ENCODE measurements at regions not wholly inside any gene's neighbourhood (a gene's known extent, or its start where the extent isn't known, plus 50 kb on each side); places are given as distances from the start of the nearest gene placed in this dataset.
"Not testable (repeated sequence)": the region's sequence is repeated elsewhere in the genome, so short reads cannot be mapped to it uniquely, and the experiment has no call there.

- intact Hi-C loops (cut with DNase I, micrococcal nuclease) = no loop called here
These were observed 127.7 kb downstream of the S1PR1 start for GRCh38 chr1:101364370-101365120.

DNA sequence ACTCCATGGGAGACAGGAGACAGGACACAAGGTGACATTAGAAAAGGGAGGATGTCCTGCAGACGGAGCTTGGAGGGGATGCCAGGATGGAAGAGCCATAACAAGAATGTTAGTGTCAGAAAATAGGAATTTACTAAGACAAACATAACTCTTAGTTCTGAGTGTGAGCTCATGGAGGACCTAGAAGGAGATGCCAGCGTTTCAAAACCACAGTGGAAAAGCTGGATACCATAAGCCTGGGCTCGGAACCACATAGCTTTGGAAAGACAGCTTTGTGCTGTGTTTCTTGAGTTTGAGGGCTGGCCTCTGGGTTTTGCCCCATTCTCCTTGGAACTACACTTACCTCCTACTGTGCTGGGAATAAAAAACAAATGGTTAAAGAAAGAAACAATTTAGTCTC lies 128.4 kb downstream of the S1PR1 start:
- no peak for DNase-seq
- no peak for ATAC-seq
- intact Hi-C loops (cut with DNase I, micrococcal nuclease) = no loop called here

More at GRCh38 chr1:101364370-101365120, 127.7 kb downstream of the S1PR1 start:
- DNase-seq (no peak), ATAC-seq (no peak)

GRCh38 chr1:101365878-101366277 lies 129.1 kb downstream of the S1PR1 start:
- no peak for ATAC-seq
- intact Hi-C loops (cut with DNase I, micrococcal nuclease) = no loop called here
- DNase-seq = no peak

DNA sequence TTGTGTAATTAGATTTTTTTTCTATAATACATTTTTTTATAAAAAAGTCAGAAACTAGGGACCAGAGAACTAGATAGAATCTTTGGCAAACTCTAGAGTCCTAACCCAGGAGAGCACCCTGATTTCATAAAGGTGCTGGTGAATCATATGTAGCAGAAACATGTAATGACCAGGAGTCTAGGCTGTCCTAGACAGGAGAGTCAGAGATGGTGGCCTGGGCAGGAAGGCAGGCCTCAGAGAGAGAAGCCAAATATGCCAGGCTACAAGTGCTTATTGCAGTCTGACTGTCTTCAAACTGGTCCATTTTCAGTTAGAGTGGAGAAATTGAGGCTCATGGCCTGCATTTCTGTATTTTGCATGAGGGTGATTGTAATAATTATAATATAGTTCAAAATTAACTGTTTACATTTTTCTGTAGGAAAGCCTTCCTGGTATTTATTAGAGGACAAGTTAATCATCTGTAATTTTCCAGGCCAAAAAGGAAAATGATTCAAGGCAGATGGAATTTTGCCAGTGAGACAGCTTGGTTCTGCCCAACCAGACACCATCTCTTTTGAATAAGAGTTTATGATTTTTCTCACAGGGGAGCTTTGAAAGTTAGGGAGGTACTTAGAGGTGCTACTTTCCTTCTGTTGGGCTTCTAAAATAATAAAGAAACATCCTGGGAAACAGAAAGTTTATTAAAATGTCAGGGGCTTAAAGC lies 129.8 kb downstream of the S1PR1 start:
- ATAC-seq = no peak
- no peak for DNase-seq
- intact Hi-C loops (cut with DNase I, micrococcal nuclease) = no loop called here

- no peak for ATAC-seq
- intact Hi-C loops (cut with DNase I, micrococcal nuclease) = no loop called here
- DNase-seq = no peak
These were observed 130.8 kb downstream of the S1PR1 start for GRCh38 chr1:101367630-101368029.

GRCh38 chr1:101370488-101370887 lies 133.7 kb downstream of the S1PR1 start:
- DNase-seq (no peak), ATAC-seq (no peak)
- intact Hi-C loops (cut with DNase I, micrococcal nuclease) = no loop called here

- no peak for DNase-seq
- intact Hi-C loops (cut with DNase I, micrococcal nuclease) = no loop called here
- no peak for ATAC-seq
These were observed 134.4 kb downstream of the S1PR1 start for GRCh38 chr1:101371259-101371658.

- ATAC-seq = no peak
- intact Hi-C loops (cut with DNase I, micrococcal nuclease) = no loop called here
- no peak for DNase-seq
These were observed 136.8 kb downstream of the S1PR1 start for GRCh38 chr1:101373570-101373969.

GRCh38 chr1:101375448-101375847 lies 138.6 kb downstream of the S1PR1 start:
- ATAC-seq; intact Hi-C loops (cut with DNase I, micrococcal nuclease); DNase-seq: not testable (repeated sequence)

DNA sequence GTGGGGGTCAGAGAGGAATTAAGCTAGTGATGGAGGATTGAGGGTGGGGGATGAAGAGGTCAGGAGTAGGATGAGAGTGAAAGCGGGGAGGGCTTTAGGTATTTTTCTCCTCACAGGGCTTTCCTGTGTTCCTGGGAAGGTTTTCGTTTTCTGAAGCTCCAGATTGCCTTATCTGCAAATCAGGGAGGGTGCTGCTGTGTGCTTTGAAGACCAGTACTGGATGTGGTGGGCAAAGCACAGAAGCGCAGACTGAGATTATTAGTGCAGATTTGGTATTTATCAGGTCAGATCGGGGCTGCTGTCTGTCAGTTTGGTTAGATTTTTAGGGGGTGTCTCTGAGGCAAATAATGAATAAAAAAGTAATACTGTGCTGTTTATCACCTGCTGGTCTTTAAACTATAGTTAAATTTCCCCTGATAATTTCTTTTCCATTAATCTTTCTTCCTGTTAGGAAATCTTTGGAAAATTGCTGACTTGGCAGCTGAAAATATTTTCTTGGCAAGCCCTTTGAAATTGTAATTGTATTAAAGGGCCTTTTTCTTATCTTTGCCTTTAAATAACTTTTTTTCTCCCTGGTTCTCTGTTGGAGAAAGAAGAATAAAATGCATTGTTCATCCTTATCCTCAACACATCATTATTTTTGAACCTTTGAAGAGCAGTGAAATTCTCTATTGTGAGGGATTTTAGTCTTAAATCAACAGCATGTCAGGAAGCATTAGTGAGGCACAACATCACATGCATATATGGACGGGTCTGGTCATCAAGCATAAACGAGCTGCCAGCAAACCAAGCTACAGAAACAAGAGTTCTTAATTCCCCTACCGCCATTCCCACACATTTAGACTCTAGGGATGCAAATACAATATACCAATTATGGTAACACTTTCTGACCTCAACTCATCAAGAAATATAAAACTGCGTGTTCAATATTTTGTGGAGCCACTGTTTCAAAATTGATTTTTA lies 139.6 kb downstream of the S1PR1 start:
- intact Hi-C loops (cut with DNase I, micrococcal nuclease) = no loop called here
- ATAC-seq (no peak), DNase-seq (no peak)

DNA sequence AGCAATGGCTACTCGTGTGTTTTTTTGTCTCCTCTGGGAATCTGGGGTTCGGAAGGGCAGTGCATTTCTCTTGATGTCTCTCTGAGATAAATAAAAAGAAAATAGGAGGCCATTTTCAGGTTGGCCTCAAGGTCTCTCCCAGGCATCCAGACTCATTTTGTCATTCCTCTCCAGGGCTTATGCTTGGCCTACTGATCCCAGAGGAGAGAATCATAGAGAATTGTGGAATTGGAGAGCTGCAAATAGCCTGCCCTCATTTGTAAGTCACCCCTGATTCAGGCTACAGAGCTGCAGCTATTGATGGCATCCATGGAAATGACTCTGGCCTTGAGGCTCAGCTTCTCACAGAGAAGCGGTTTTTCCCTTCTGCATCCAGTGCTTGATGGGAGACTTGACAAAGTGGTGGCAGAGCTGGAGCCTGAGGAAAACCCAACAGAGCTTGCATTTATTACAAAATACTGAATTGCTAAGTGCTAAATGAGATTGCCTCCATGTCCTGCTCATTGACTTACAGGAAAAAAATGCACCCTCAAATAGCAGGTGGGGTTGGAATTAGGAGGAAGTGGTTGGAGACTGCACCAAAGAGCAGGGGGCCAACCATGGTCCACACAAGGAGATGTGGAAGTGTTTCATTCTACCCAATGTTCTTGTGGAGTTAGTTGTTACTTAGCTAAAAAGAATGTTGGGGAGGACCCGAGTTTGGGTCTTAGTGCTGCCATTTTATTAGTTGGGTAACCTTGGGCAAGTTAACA lies 140.4 kb downstream of the S1PR1 start:
- no peak for DNase-seq
- intact Hi-C loops (cut with DNase I, micrococcal nuclease) = no loop called here
- no peak for ATAC-seq

DNA sequence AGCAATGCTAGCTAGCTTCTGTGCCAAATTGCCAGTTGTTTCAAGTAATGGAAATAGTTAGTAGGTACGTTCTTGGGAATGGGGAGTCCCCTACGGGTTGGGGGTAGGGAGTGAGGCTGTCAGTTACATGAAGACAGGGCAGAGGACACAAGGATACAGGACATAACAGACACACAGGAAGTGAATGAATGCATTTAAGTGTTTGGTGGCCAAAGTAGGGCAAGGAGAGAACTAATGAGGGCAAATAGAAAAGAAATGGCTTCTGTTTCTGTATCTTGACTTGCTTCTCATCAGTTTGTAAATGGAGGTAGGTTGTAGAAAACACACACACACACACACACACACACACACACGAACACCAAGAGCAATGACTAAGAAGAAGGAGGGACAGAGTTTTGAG lies 142.2 kb downstream of the S1PR1 start:
- intact Hi-C loops (cut with DNase I, micrococcal nuclease) = no loop called here
- no peak for ATAC-seq
- DNase-seq = no peak

GRCh38 chr1:101379950-101380349 lies 143.1 kb downstream of the S1PR1 start:
- ATAC-seq (no peak), DNase-seq (no peak)
- intact Hi-C loops (cut with DNase I, micrococcal nuclease) = no loop called here

DNA sequence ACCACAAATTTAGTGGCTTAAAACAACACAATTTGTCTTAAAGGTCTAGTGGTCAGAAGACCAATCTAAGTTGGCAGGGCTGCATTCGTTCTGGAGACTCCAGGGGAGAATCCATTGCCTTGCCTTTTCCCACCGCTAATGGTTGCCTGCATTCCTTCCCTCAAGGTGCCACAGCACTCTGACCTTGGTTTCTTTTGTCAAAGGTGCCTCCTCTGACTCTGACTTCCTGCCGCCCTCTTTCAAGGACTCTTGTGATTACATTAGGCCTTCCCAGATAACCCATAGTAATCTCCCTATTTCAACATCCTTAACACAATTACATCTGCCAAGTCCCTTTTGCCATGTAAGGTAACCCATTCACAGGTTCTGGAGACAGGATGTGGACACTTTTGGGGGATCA lies 145.3 kb downstream of the S1PR1 start:
- DNase-seq = no peak
- ATAC-seq = no peak
- intact Hi-C loops (cut with DNase I, micrococcal nuclease) = no loop called here

GRCh38 chr1:101388904-101389546 lies 152.2 kb downstream of the S1PR1 start:
- no peak for ATAC-seq
- DNase-seq = no peak
- intact Hi-C loops (cut with DNase I, micrococcal nuclease) = no loop called here

GRCh38 chr1:101389547-101389929 lies 152.7 kb downstream of the S1PR1 start:
- DNase-seq (no peak), ATAC-seq (no peak)
- intact Hi-C loops (cut with DNase I, micrococcal nuclease) = no loop called here

- intact Hi-C loops (cut with DNase I, micrococcal nuclease) = no loop called here
- DNase-seq = no peak
These were observed 155.7 kb downstream of the S1PR1 start for GRCh38 chr1:101392552-101392951.

DNA sequence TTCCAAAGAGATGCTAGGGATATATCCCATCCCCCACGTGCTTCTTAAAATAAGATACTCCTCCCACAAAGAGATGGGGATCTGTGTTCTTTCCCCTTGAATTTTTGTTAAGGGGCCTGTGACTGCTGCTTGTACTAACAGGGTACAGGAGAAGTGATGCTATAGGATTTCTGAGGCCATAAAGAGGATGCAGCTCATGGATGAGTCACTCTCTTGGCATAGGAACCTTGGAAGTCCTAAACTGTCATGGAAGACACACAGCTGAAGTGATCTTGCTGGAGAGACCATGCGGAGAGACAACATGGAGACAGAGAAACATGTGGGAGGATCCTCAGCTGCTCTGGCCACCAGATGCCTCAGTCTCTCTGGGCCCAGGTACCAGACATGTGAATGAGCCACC lies 157.2 kb downstream of the S1PR1 start:
- no peak for ATAC-seq
- intact Hi-C loops (cut with DNase I, micrococcal nuclease) = no loop called here
- DNase-seq = no peak

More at GRCh38 chr1:101392552-101392951, 155.7 kb downstream of the S1PR1 start:
- ATAC-seq = no peak
